Ishikawa (cell line): ENCODE measurements at regions not wholly inside any gene's neighbourhood (a gene's known extent, or its start where the extent isn't known, plus 50 kb on each side); places are given as distances from the start of the nearest gene placed in this dataset.

Source experiments
- CEBPB ChIP-seq: IDR thresholded peaks from 2 replicates; pipeline ENCODE4 v1.6.1; 2012
- CREB1 ChIP-seq: IDR thresholded peaks from 2 replicates; pipeline ENCODE4 v1.6.1; 2012; ENCODE audit warnings: low read depth
- EGR1 ChIP-seq: IDR thresholded peaks from 2 replicates; pipeline ENCODE4 v1.6.1; 2012
- EP300 ChIP-seq: IDR thresholded peaks from 2 replicates; pipeline ENCODE4 v1.6.1; 2012; ENCODE audit warnings: borderline replicate concordance
- FOXM1 ChIP-seq: IDR thresholded peaks from 2 replicates; pipeline ENCODE4 v1.6.1; 2012; ENCODE audit warnings: low read depth, borderline replicate concordance
- NFIC ChIP-seq: IDR thresholded peaks from 2 replicates; pipeline ENCODE4 v1.6.1; 2012
- RAD21 ChIP-seq: IDR thresholded peaks from 2 replicates; pipeline ENCODE4 v1.6.1; 2012; ENCODE audit warnings: low read depth
- TAF1 ChIP-seq: IDR thresholded peaks from 2 replicates; pipeline ENCODE4 v1.6.1; 2012; ENCODE audit warnings: low read depth, mild to moderate bottlenecking
- TEAD4 ChIP-seq: IDR thresholded peaks from 2 replicates; pipeline ENCODE4 v1.6.1; 2012
- YY1 ChIP-seq: IDR thresholded peaks from 2 replicates; pipeline ENCODE4 v1.6.1; 2012; ENCODE audit warnings: low read depth
- ZBTB7A ChIP-seq: IDR thresholded peaks from 2 replicates; pipeline ENCODE4 v1.6.1; 2012; ENCODE audit warnings: low read depth
- TF ChIP-seq, protein P1 (sequence below): IDR thresholded peaks from 2 replicates; pipeline ENCODE4 v1.6.1; 2012
- TF ChIP-seq, protein P2 (sequence below): IDR thresholded peaks from 2 replicates; pipeline ENCODE4 v1.6.1; 2012; ENCODE audit warnings: low read depth, mild to moderate bottlenecking

- TF ChIP-seq TAF1 (no peak), NFIC (no peak), EP300 (no peak), EGR1 (no peak), RAD21 (no peak), YY1 (no peak), CEBPB (no peak), FOXM1 (no peak), CREB1 (no peak), ZBTB7A (no peak), TEAD4 (no peak)
- TF ChIP-seq, protein P1, sequence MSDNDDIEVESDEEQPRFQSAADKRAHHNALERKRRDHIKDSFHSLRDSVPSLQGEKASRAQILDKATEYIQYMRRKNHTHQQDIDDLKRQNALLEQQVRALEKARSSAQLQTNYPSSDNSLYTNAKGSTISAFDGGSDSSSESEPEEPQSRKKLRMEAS = no peak
- TF ChIP-seq, protein P2, sequence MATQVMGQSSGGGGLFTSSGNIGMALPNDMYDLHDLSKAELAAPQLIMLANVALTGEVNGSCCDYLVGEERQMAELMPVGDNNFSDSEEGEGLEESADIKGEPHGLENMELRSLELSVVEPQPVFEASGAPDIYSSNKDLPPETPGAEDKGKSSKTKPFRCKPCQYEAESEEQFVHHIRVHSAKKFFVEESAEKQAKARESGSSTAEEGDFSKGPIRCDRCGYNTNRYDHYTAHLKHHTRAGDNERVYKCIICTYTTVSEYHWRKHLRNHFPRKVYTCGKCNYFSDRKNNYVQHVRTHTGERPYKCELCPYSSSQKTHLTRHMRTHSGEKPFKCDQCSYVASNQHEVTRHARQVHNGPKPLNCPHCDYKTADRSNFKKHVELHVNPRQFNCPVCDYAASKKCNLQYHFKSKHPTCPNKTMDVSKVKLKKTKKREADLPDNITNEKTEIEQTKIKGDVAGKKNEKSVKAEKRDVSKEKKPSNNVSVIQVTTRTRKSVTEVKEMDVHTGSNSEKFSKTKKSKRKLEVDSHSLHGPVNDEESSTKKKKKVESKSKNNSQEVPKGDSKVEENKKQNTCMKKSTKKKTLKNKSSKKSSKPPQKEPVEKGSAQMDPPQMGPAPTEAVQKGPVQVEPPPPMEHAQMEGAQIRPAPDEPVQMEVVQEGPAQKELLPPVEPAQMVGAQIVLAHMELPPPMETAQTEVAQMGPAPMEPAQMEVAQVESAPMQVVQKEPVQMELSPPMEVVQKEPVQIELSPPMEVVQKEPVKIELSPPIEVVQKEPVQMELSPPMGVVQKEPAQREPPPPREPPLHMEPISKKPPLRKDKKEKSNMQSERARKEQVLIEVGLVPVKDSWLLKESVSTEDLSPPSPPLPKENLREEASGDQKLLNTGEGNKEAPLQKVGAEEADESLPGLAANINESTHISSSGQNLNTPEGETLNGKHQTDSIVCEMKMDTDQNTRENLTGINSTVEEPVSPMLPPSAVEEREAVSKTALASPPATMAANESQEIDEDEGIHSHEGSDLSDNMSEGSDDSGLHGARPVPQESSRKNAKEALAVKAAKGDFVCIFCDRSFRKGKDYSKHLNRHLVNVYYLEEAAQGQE = no peak
Measured at GRCh38 chr4:58413849-58414248, 1303.7 kb upstream of the IGFBP7 start.
